Hepatocyte (in vitro differentiated cells): ENCODE measurements at regions not wholly inside any gene's neighbourhood (a gene's known extent, or its start where the extent isn't known, plus 50 kb on each side); places are given as distances from the start of the nearest gene placed in this dataset.
A peak's percentile ranks its signal among the peaks of the same experiment; 100 is the strongest.
"Not testable (repeated sequence)": the region's sequence is repeated elsewhere in the genome, so short reads cannot be mapped to it uniquely, and the experiment has no call there.

Experiments
- DNase-seq: peaks from one replicate; pipeline ENCODE4 v3.0.0-alpha.2; 2016; ENCODE audit warnings: low spot score
- H2AFZ ChIP-seq: fragments of 200-600 bp; sonication (generic); 2 replicates; pipeline ENCODE4 v1.6.0; 2016; ENCODE audit warnings: antibody characterized with exemption, mild to moderate bottlenecking
- H3K27ac ChIP-seq: fragments of 200-600 bp; sonication (generic); 2 replicates; pipeline ENCODE4 v1.5.1; 2016; ENCODE audit warnings: mild to moderate bottlenecking
- H3K27me3 ChIP-seq: fragments of 200-600 bp; sonication (generic); 2 replicates; pipeline ENCODE4 v1.6.1; 2016
- H3K36me3 ChIP-seq: fragments of 200-600 bp; sonication (generic); replicated peaks from 2 replicates; pipeline ENCODE4 v1.5.1; 2016; ENCODE audit warnings: low read depth; ENCODE audit not compliant: insufficient read depth
- H3K4me1 ChIP-seq: fragments of 200-600 bp; sonication (generic); 2 replicates; pipeline ENCODE4 v1.5.1; 2016; ENCODE audit warnings: mild to moderate bottlenecking, moderate library complexity; ENCODE audit not compliant: insufficient read depth
- H3K4me2 ChIP-seq: fragments of 200-600 bp; sonication (generic); 2 replicates; pipeline ENCODE4 v1.6.0; 2016
- H3K4me3 ChIP-seq: fragments of 200-600 bp; sonication (generic); 2 replicates; pipeline ENCODE4 v1.5.1; 2016; ENCODE audit warnings: mild to moderate bottlenecking
- H3K79me2 ChIP-seq: fragments of 200-600 bp; sonication (generic); 2 replicates; pipeline ENCODE4 v1.6.0; 2017; ENCODE audit warnings: mild to moderate bottlenecking
- H3K9me2 ChIP-seq: fragments of 200-600 bp; sonication (generic); replicated peaks from 2 replicates; pipeline ENCODE4 v1.6.0; 2017; ENCODE audit warnings: mild to moderate bottlenecking; ENCODE audit not compliant: insufficient read depth
- H3K9me3 ChIP-seq: fragments of 200-600 bp; sonication (generic); 2 replicates; pipeline ENCODE4 v1.5.1; 2016; ENCODE audit warnings: low read depth, mild to moderate bottlenecking
- H4K20me1 ChIP-seq: fragments of 200-600 bp; sonication (generic); 2 replicates; pipeline ENCODE4 v1.6.0; 2016; ENCODE audit warnings: mild to moderate bottlenecking; ENCODE audit not compliant: insufficient read depth, poor library complexity, severe bottlenecking
- CTCF ChIP-seq: fragments of 200-600 bp; sonication (generic); IDR thresholded peaks from 2 replicates; pipeline ENCODE4 v1.5.1; 2016; ENCODE audit warnings: antibody characterized with exemption, mild to moderate bottlenecking; ENCODE audit not compliant: poor library complexity
- EZH2 ChIP-seq: fragments of 200-600 bp; sonication (generic); IDR thresholded peaks from 2 replicates; pipeline ENCODE4 v1.6.1; 2016; ENCODE audit warnings: antibody characterized with exemption, mild to moderate bottlenecking, borderline replicate concordance
- EZH2phosphoT487 ChIP-seq: fragments of 200-600 bp; sonication (generic); IDR thresholded peaks from one replicate; pipeline ENCODE4 v1.6.1; 2018; ENCODE audit warnings: antibody characterized with exemption, mild to moderate bottlenecking, low read depth, moderate library complexity; ENCODE audit not compliant: unreplicated experiment, severe bottlenecking
- WGBS: methylation state at CpG from one replicate; pipeline ENCODE4 v1.1.6; 2016; ENCODE audit warnings: low lambda C conversion rate; ENCODE audit errors: missing lambda C conversion rate; 5-methylcytosine and 5-hydroxymethylcytosine counted together

- WGBS = 94% methylated on average over 4 of the region's 4 CpGs
- no peaks in the 10 kb centered on the region for H3K27me3 ChIP-seq
- H3K36me3 ChIP-seq = no peaks in the 10 kb centered on the region
- H3K4me3 ChIP-seq = no peak overlapping the region
- no peak overlapping the region for H3K27ac ChIP-seq
- H2AFZ ChIP-seq = no peak overlapping the region
- H3K9me3 ChIP-seq = no peaks in the 10 kb centered on the region
- no peaks in the 10 kb centered on the region for H4K20me1 ChIP-seq
- no peak overlapping the region for H3K4me2 ChIP-seq
- no peaks in the 10 kb centered on the region for H3K79me2 ChIP-seq
- no peak for TF ChIP-seq CTCF
- TF ChIP-seq EZH2 = no peak
- no peak for TF ChIP-seq EZH2phosphoT487
- H3K9me2 ChIP-seq = no peaks in the 10 kb centered on the region
- no peak for DNase-seq
- H3K4me1 ChIP-seq = no peaks in the 10 kb centered on the region
Observed at GRCh38 chr7:66521675-66522074, 107.0 kb upstream of the KCTD7 start.

- Histone ChIP-seq H4K20me1 (no peaks in the 10 kb centered on the region), H2AFZ (no peak overlapping the region), H3K36me3 (no peaks in the 10 kb centered on the region), H3K4me3 (no peak overlapping the region), H3K27ac (no peak overlapping the region), H3K27me3 (no peaks in the 10 kb centered on the region), H3K9me2 (no peaks in the 10 kb centered on the region), H3K4me1 (no peaks in the 10 kb centered on the region), H3K79me2 (no peaks in the 10 kb centered on the region), H3K4me2 (no peak overlapping the region), H3K9me3 (no peaks in the 10 kb centered on the region)
- TF ChIP-seq EZH2phosphoT487 (no peak), CTCF (peak; percentile 14), EZH2 (no peak)
- DNase-seq = no peak
- 23% methylated on average over 2 of the region's 3 CpGs for WGBS
Observed at GRCh38 chr7:66522518-66522917, 106.2 kb upstream of the KCTD7 start.

- no peaks in the 10 kb centered on the region for H3K79me2 ChIP-seq
- no peak overlapping the region for H3K4me3 ChIP-seq
- H3K9me3 ChIP-seq = no peaks in the 10 kb centered on the region
- no peaks in the 10 kb centered on the region for H3K36me3 ChIP-seq
- no peak overlapping the region for H2AFZ ChIP-seq
- no peaks in the 10 kb centered on the region for H3K4me1 ChIP-seq
- no peak overlapping the region for H3K4me2 ChIP-seq
- H4K20me1 ChIP-seq = no peaks in the 10 kb centered on the region
- H3K9me2 ChIP-seq = no peaks in the 10 kb centered on the region
- no peaks in the 10 kb centered on the region for H3K27me3 ChIP-seq
- TF ChIP-seq EZH2 (no peak), CTCF (no peak), EZH2phosphoT487 (no peak)
- no peak for DNase-seq
- WGBS = 86% methylated on average over 6 of the region's 6 CpGs
- H3K27ac ChIP-seq = no peak overlapping the region
Observed at GRCh38 chr7:66523409-66523808, 105.3 kb upstream of the KCTD7 start.

- H4K20me1 ChIP-seq = no peaks in the 10 kb centered on the region
- no peak overlapping the region for H3K4me3 ChIP-seq
- no peaks in the 10 kb centered on the region for H3K9me3 ChIP-seq
- H3K4me1 ChIP-seq = no peaks in the 10 kb centered on the region
- no peak overlapping the region for H3K4me2 ChIP-seq
- no peaks in the 10 kb centered on the region for H3K27me3 ChIP-seq
- no peak overlapping the region for H2AFZ ChIP-seq
- no peak for DNase-seq
- no peaks in the 10 kb centered on the region for H3K79me2 ChIP-seq
- H3K27ac ChIP-seq = no peak overlapping the region
- H3K36me3 ChIP-seq = no peaks in the 10 kb centered on the region
- TF ChIP-seq EZH2 (no peak), CTCF (no peak), EZH2phosphoT487 (no peak)
- no peaks in the 10 kb centered on the region for H3K9me2 ChIP-seq
- 92% methylated on average over 5 of the region's 5 CpGs for WGBS
Observed at GRCh38 chr7:66524738-66525137, 103.9 kb upstream of the KCTD7 start.

GRCh38 chr7:66526782-66527181, 101.9 kb upstream of the KCTD7 start:
- not testable (repeated sequence) for DNase-seq, H3K9me3 ChIP-seq, H3K4me3 ChIP-seq, H3K9me2 ChIP-seq, H3K36me3 ChIP-seq, H2AFZ ChIP-seq, H3K79me2 ChIP-seq, H3K4me2 ChIP-seq, H3K4me1 ChIP-seq, H4K20me1 ChIP-seq, H3K27ac ChIP-seq, H3K27me3 ChIP-seq
- WGBS = 91% methylated on average over 4 of the region's 4 CpGs
